Endothelial cell of hepatic sinusoid (primary cell): ENCODE measurements at regions not wholly inside any gene's neighbourhood (a gene's known extent, or its start where the extent isn't known, plus 50 kb on each side); places are given as distances from the start of the nearest gene placed in this dataset.

Experiments
- in situ Hi-C: cut with HindIII; loops from 2 replicates; pipeline ENCODE4 v1.10.0; 2017; ENCODE audit warnings: low sequenced_read_pairs

GRCh38 chr1:219805191-219805590 lies 123.2 kb downstream of the SLC30A10 start:
- in situ Hi-C loops: no loop called here

GRCh38 chr1:219801156-219801820 lies 127.1 kb downstream of the SLC30A10 start:
- in situ Hi-C loops: no loop called here

DNA sequence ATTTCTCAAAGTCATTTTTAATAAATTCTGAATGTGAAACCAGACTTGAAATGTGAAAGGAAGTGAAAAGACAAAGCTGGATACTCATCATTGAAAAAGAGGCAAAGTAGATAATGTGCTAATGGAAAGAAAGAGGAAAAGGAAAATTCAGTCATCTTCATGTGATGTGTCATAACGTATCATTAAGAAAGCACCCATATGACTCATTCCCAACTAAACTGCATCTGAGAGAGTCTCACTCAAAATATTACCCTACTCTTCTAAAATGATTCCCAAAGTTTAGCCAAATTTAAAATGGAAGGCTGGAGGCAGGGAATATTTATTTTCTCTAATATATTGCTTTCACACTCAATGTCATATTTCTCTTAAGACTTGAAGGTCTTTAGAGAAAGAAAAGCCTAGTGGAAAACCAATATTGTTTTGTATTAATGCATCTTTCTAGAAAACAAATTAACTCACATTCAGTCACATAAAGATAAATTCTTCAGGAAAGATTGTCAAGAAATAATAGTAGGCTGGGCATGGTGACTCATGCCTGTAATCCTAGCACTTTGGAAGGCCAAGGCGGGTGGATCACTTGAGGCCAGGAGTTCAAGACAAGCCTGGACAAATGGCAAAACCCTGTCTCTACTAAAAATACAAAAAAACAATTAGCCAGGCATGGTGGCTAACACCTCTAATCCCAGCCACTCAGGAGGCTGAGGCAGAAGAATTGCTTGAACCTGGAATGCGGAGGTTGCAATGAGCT lies 129.9 kb downstream of the SLC30A10 start:
- in situ Hi-C loops: no loop called here

DNA sequence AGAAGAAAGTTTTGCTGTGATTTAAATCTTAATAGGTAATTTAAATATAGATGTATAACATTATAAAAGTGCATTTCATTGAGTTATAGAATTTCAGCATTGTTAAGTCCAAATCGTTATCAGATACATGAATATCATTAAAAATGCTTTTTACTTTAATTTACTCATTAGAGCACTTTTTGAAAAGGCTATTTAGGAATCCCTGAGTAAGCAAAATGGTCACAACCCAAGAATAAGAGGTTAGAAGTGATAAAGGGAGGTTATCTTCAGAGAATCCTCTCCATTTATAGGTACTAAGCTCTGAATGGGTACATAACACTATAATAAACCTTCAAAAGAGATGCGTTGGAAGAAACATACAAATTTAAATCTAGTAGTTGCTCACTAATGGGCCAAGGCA lies 130.7 kb downstream of the SLC30A10 start:
- in situ Hi-C loops: no loop called here

- in situ Hi-C loops: no loop called here
Measured at GRCh38 chr1:219797009-219797408, 131.3 kb downstream of the SLC30A10 start.

- in situ Hi-C loops: no loop called here
Measured at GRCh38 chr1:219795363-219795917, 132.9 kb downstream of the SLC30A10 start.

GRCh38 chr1:219794085-219794743 lies 134.1 kb downstream of the SLC30A10 start:
- in situ Hi-C loops: no loop called here

DNA sequence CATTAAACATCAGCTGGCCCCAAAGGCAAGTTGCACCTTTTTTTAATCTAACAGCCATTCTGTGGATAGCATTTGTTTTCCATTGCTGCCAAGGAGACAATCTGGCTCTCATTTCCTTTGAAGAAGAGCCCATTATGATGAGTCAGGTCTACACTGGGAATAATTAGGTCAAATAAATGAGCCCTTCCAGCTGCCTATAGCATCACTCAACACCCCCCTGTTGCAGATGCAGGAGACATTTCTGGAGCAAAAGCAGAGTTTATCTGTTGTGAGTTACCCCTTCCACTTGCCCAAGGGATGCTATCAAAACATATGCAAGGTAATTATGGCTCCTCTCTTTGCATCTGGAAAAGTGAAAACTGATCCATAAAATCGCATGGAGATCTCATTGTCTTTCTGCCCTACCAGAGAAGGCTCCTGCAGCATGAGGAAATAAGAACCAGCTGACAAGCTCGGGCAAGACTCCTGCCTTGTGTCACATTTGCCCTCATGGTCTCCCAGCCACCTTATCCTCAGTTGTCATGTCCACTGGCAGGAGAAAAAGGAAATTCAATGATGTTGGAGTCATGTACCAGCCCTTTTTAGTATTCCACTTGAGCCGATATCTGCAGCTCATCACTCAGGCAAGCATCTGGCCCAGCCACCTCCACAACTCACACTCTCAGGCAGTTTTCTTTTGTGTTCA lies 135.9 kb downstream of the SLC30A10 start:
- in situ Hi-C loops: no loop called here

DNA sequence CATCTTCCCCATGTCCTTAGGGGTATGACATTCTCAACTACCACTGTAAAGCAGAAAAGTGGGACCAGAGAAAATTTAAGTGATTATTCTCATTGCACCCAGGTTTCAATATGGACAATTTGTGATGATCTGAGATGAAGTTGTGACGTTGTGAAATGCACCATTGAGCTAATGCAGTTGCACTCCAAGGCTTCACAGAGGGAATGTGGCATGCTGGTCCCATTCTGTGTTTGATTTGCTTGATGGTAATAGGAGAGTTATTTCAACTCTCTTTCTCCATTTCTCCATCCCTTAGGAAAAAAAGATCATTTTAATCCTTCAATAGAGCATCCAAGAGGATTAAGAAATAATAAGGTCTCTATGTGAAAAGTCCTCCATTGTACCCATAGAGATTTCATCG lies 136.6 kb downstream of the SLC30A10 start:
- in situ Hi-C loops: no loop called here

DNA sequence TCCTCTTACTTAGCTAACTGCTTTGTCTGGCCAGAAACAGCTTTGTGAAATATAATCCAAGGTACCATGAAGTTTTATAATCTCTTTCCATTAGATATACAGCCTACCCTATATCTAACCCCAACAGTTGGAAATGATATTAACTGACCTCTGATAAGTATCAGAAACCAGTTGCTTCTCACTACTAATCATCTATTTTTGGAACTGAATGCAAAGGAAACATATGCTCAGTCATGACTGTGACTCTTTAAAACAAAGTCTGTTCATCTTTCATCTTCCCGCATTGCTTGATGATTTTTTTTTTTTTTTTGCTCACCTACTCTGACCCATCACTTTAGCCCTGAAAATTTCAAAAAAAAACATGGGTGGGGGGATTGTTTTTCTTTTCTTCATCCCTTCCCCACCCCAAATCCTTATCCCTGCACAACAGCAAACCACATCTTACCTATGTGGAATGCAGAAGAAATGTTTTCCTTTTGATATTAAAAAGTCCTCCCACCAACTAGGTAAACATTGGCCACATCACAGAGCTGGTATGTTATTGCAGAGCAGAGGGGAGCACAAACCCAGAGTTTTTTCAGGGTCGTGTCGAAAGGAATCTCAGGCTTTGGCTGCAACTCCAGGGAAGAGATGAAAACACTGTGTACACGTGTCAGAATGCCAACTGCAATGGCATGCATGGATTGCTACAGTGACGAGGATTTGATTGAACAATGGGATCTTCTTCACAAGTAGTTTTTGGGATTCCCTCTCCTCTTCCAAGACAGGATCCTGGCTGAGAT lies 137.3 kb downstream of the SLC30A10 start:
- in situ Hi-C loops: no loop called here

GRCh38 chr1:219788700-219789099 lies 139.7 kb downstream of the SLC30A10 start:
- in situ Hi-C loops: no loop called here

DNA sequence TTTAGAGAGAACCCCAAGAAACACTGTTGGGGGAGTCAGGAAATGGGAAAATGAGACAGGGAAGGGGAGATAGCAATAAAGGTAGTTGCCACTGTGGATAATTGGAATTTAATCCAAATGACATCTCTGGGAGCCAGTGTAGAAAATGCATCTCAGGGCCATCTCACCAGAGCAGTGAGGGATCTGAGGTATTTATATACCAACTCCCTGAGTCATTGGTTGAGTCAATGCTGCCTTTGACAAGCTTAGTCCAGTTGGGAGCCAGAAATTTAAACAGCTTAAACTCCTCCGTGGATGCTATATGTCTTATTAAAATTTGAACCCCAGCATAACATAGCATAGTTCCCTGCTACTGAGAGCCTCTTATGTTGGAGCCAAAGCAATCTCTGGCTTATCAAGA lies 140.3 kb downstream of the SLC30A10 start:
- in situ Hi-C loops: no loop called here

GRCh38 chr1:219784660-219785381 lies 143.5 kb downstream of the SLC30A10 start:
- in situ Hi-C loops: no loop called here

DNA sequence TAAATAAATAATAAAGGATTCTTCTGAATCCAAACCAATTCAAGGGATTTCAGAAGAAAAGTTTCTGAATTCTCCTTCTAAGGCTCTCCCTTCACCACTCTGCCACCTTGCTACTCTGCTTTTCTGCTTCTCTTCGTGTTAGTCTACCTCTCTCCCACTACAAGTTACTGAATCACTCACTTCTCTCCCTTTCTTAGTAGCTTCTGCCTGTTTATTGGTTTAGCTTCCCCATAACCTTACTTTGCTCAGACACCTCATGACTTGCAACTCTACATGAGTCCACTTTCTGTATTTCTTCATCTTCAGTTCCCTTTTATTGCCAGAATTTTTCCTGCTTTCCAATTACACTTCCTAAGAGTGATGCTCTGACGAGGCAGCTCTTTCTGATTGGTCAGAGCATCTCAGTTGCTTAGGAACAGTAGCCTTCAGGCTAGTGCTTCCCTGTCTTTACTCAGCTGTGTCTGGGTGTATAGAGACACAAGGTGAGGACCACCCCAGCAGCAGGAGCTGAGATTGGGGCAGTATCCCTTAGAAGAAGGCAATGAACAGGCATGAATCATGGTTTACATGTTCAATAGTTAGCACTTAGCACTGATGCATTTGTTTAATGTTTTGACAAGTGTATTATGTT lies 144.6 kb downstream of the SLC30A10 start:
- in situ Hi-C loops: no loop called here

GRCh38 chr1:219782929-219783328 lies 145.4 kb downstream of the SLC30A10 start:
- in situ Hi-C loops: no loop called here

DNA sequence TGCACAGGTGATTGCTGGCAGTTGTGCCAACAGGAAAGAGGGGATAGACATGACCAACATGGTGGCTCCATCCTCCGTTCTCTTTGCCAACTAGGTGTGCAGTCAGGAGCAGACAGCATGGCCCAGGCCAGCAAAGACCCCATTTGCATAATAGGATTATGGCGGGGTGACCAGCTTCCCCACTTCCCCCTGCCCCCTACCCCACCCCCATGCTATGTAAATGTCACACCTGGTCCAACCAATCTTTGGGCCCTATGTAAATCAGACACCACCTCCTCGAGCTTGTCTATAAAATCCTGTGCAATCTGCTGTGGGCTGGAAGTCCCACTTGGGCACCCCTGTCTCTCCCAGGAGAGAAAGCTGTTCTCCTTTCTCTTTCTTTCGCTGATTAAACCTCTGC lies 146.0 kb downstream of the SLC30A10 start:
- in situ Hi-C loops: no loop called here

DNA sequence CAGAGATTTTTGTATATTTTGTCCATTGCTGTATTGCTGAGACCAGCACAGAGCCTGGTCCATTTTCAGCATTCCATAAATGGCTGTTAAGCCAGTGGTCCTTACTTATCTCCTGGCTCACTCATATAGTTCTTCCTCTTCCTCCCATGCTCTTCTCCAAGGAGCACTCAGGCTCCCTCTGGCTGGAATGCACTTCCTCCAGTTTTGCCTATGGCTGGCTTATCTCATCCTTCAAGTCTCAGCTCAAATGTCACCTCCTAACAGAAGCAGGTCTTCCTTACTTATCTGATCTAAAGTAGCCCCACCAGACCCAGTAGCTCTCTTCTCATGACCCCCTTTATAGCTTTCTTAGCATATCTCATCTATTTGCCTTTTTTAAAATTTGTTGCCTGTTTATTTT lies 146.9 kb downstream of the SLC30A10 start:
- in situ Hi-C loops: no loop called here

- in situ Hi-C loops: no loop called here
Measured at GRCh38 chr1:219778793-219779369, 149.5 kb downstream of the SLC30A10 start.

GRCh38 chr1:219778110-219778509 lies 150.2 kb downstream of the SLC30A10 start:
- in situ Hi-C loops: no loop called here
